IMR-90 (cell line): ENCODE measurements at regions not wholly inside any gene's neighbourhood (a gene's known extent, or its start where the extent isn't known, plus 50 kb on each side); places are given as distances from the start of the nearest gene placed in this dataset.

Experiments used
- ATAC-seq: fragments of 200-7000 bp; cut with Tn5 transposase; 2 replicates; pipeline ENCODE4 v1.9.1; 2020; ENCODE audit warnings: low read depth, mild to moderate bottlenecking, moderate library complexity
- BruUV-seq: library from RNA; stranded (reverse); fragments of 400-500 nt; replicated peaks from 2 replicates; lab custom pipeline; 2021; lab: Mats Ljungman, UMichigan
- CTCF ChIA-PET: fragments of 300-600 bp; formaldehyde crosslinking; extraction: SDS; loops from one replicate; lab custom pipeline; 2021; ENCODE audit warnings: antibody characterized with exemption; lab: Yijun Ruan, JAX
- POLR2A ChIA-PET: fragments of 300-600 bp; sonication (Branson Sonifier 250); formaldehyde crosslinking; loops from one replicate; lab custom pipeline; 2022; ENCODE audit warnings: antibody characterized with exemption; ENCODE audit not compliant: unreplicated experiment; lab: Charles Lee
- DNase-seq: peaks from one replicate; pipeline ENCODE4 v3.0.0; 2013
- H2AFZ ChIP-seq: replicated peaks from 2 replicates; pipeline ENCODE3; 2013; ENCODE audit warnings: low read length, mild to moderate bottlenecking; ENCODE audit not compliant: poor library complexity
- H2AK5ac ChIP-seq: 2 replicates; pipeline ENCODE4 v1.6.1; 2013; ENCODE audit warnings: low read depth, low read length, inconsistent platforms
- H2AK9ac ChIP-seq: replicated peaks from 2 replicates; pipeline ENCODE3; 2013; ENCODE audit warnings: mild to moderate bottlenecking, low read depth, low read length, moderate library complexity; ENCODE audit not compliant: poor library complexity
- H2BK120ac ChIP-seq: 2 replicates; pipeline ENCODE4 v1.6.1; 2013; ENCODE audit warnings: low read depth, low read length, inconsistent platforms
- H2BK15ac ChIP-seq: 3 replicates; pipeline ENCODE4 v1.6.1; 2013; ENCODE audit warnings: low read depth, low read length, inconsistent platforms
- H2BK20ac ChIP-seq: 2 replicates; pipeline ENCODE4 v1.6.1; 2013; ENCODE audit warnings: low read depth, mild to moderate bottlenecking, inconsistent platforms, low read length, moderate library complexity
- H2BK5ac ChIP-seq: 2 replicates; pipeline ENCODE4 v1.6.1; 2013; ENCODE audit warnings: mild to moderate bottlenecking, low read depth, low read length, inconsistent platforms; ENCODE audit not compliant: poor library complexity, severe bottlenecking
- H3K14ac ChIP-seq: replicated peaks from 2 replicates; pipeline ENCODE4 v1.6.1; 2013; ENCODE audit warnings: low read depth, low read length, inconsistent platforms
- H3K18ac ChIP-seq: 2 replicates; pipeline ENCODE4 v1.6.1; 2013; ENCODE audit warnings: low read depth, low read length, control low read depth
- H3K23ac ChIP-seq: 2 replicates; pipeline ENCODE4 v1.6.1; 2013; ENCODE audit warnings: low read depth, low read length, inconsistent platforms
- H3K27ac ChIP-seq: 2 replicates; pipeline ENCODE4 v1.5.1; 2013; ENCODE audit warnings: mild to moderate bottlenecking, control low read depth, low read length; ENCODE audit not compliant: insufficient read depth
- H3K27me3 ChIP-seq: 2 replicates; pipeline ENCODE4 v1.6.1; 2013; ENCODE audit warnings: low read length; ENCODE audit not compliant: control insufficient read depth, insufficient read depth
- H3K36me3 ChIP-seq: 2 replicates; pipeline ENCODE4 v1.6.1; 2013; ENCODE audit warnings: low read length, mixed read lengths; ENCODE audit not compliant: control insufficient read depth, insufficient read depth
- H3K4ac ChIP-seq: 2 replicates; pipeline ENCODE4 v1.6.1; 2013; ENCODE audit warnings: low read depth, low read length, inconsistent platforms
- H3K4me1 ChIP-seq: 2 replicates; pipeline ENCODE4 v1.6.1; 2013; ENCODE audit warnings: low read length, mixed read lengths; ENCODE audit not compliant: control insufficient read depth, insufficient read depth
- H3K4me2 ChIP-seq: 2 replicates; pipeline ENCODE4 v1.6.1; 2013; ENCODE audit warnings: low read depth, mild to moderate bottlenecking, control low read depth, low read length, moderate library complexity
- H3K4me3 ChIP-seq: 2 replicates; pipeline ENCODE4 v1.5.1; 2013; ENCODE audit warnings: low read depth, mild to moderate bottlenecking, control low read depth, low read length, moderate library complexity; ENCODE audit not compliant: insufficient read depth
- H3K56ac ChIP-seq: 2 replicates; pipeline ENCODE4 v1.6.1; 2013; ENCODE audit warnings: low read length, inconsistent platforms; ENCODE audit not compliant: insufficient read depth; ENCODE audit errors: extremely low read depth
- H3K79me1 ChIP-seq, 2 experiments: 2 replicates each; pipeline ENCODE4 v1.6.1; 2013; ENCODE audit warnings: low read length in 2 of 2, inconsistent platforms in 1 of 2, low read depth in 1 of 2
- H3K9ac ChIP-seq: 2 replicates; pipeline ENCODE4 v1.6.1; 2013; ENCODE audit warnings: low read depth, low read length, control low read depth
- H3K9me1 ChIP-seq: 2 replicates; pipeline ENCODE4 v1.6.1; 2013; ENCODE audit warnings: low read length, inconsistent platforms; ENCODE audit not compliant: insufficient read depth
- H3K9me3 ChIP-seq: 2 replicates; pipeline ENCODE4 v1.6.1; 2013; ENCODE audit warnings: low read length; ENCODE audit not compliant: control insufficient read depth, insufficient read depth
- H4K20me1 ChIP-seq: 2 replicates; pipeline ENCODE4 v1.6.1; 2013; ENCODE audit warnings: low read length, inconsistent platforms; ENCODE audit not compliant: insufficient read depth
- H4K5ac ChIP-seq: 2 replicates; pipeline ENCODE4 v1.6.1; 2013; ENCODE audit warnings: mild to moderate bottlenecking, low read depth, low read length, control low read depth
- H4K8ac ChIP-seq, 2 experiments: 2 replicates each; pipeline ENCODE4 v1.6.1; 2013; ENCODE audit warnings: low read depth in 2 of 2, low read length in 2 of 2, control low read depth in 1 of 2, inconsistent platforms in 1 of 2
- H4K91ac ChIP-seq: 2 replicates; pipeline ENCODE4 v1.6.1; 2013; ENCODE audit warnings: low read depth, low read length, inconsistent platforms; ENCODE audit not compliant: insufficient read depth
- BHLHE40 ChIP-seq: fragments of 150-350 bp; IDR thresholded peaks from 2 replicates; pipeline ENCODE4 v1.6.1; 2016; ENCODE audit warnings: mild to moderate bottlenecking, low read depth, low read length
- CEBPB ChIP-seq: IDR thresholded peaks from 2 replicates; pipeline ENCODE4 v1.6.1; 2012; ENCODE audit warnings: low read depth, low read length, improper control_type of control experiment
- CHD1 ChIP-seq: IDR thresholded peaks from 2 replicates; pipeline ENCODE4 v1.6.1; 2012; ENCODE audit warnings: low read depth, low read length, improper control_type of control experiment
- MAZ ChIP-seq: IDR thresholded peaks from 2 replicates; pipeline ENCODE4 v1.6.1; 2012; ENCODE audit warnings: low read depth, mild to moderate bottlenecking, low read length, improper control_type of control experiment, moderate library complexity, borderline replicate concordance
- POLR2A ChIP-seq: IDR thresholded peaks from 2 replicates; pipeline ENCODE4 v1.6.1; 2012; ENCODE audit warnings: mild to moderate bottlenecking, low read depth, low read length
- RCOR1 ChIP-seq: IDR thresholded peaks from 2 replicates; pipeline ENCODE4 v1.6.1; 2012; ENCODE audit warnings: mild to moderate bottlenecking, low read length, improper control_type of control experiment; ENCODE audit not compliant: insufficient replicate concordance
- SMC3 ChIP-seq: fragments of 150-350 bp; IDR thresholded peaks from 2 replicates; pipeline ENCODE4 v1.6.1; 2016; ENCODE audit warnings: low read depth, mild to moderate bottlenecking, antibody characterized with exemption, low read length, moderate library complexity
- WGBS, 2 experiments: methylation state at CpG; one replicate each; pipeline versions ENCODE4 v1.1.5 to v1.1.7; 2013; ENCODE audit warnings: missing lambda C conversion rate in 2 of 2; ENCODE audit not compliant: insufficient read length in 1 of 2; ENCODE audit errors: extremely low coverage in 2 of 2; 5-methylcytosine and 5-hydroxymethylcytosine counted together
- dilution Hi-C: fragments of 300-500 bp; cut with HindIII; formaldehyde crosslinking; loops from one replicate; pipeline ENCODE4 v1.14.3; 2018; ENCODE audit warnings: low sequenced_read_pairs; ENCODE audit not compliant: unreplicated experiment
- in situ Hi-C: fragments of 300-500 bp; cut with MboI; formaldehyde crosslinking; loops from 3 replicates; pipeline ENCODE4 v1.14.3; 2019; ENCODE audit warnings: low sequenced_read_pairs, inconsistent platforms, mixed read lengths
- intact Hi-C: fragments of 100-400 bp; cut with micrococcal nuclease; formaldehyde crosslinking; loops from 2 replicates; pipeline ENCODE4 v1.10.0; 2022
- TF ChIP-seq, protein P1 (sequence below): fragments of 150-350 bp; IDR thresholded peaks from 2 replicates; pipeline ENCODE4 v1.6.1; 2016; ENCODE audit warnings: low read depth, mild to moderate bottlenecking, low read length, moderate library complexity, borderline replicate concordance
- TF ChIP-seq, protein P2 (sequence below): conservative IDR thresholded peaks from 2 replicates; pipeline ENCODE4 v1.5.1; 2012; ENCODE audit warnings: mild to moderate bottlenecking, low read depth, low read length, improper control_type of control experiment

DNA sequence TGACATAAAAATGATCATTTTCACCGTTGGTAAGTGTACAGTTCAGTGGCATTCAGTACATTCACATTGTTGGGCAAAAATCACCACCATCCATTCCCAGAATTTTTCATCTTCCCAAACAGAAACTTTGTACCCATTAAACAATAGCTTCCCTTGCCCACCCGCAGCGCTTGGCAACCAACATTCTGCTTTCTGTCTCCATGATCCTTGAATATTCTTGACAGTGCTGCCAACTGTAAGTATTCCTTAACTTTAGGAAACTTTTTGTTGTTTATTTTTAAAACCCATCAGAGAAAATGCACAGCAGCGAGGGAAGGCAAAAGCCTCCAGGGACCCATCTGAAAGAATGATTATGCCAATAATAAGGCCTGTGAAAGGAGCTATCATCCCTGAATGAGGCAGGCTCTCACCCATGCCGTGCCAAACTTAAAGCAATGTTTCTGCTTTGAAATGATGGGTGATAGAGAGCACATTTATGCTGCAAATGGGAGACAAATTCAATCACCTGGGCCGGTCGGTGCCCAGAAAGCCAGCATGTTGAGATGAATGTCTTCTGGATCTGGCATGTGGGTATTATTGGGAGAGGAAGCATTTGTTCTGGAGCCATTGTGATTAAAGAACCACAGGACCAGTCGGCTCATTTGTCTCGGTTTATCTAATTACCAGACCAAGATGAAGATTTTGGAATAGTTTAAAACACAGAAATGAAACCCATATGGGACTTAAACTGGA, 202.1 kb upstream of the NPVF start:
- H2AK9ac ChIP-seq, result no peak overlapping the region
- no peak overlapping the region for H2BK5ac ChIP-seq
- H3K4ac ChIP-seq, result no peak overlapping the region
- no peak overlapping the region for H3K4me2 ChIP-seq
- no peak overlapping the region for H3K56ac ChIP-seq
- dilution Hi-C loops (no loop called here), intact Hi-C loops (no loop called here), in situ Hi-C loops (no loop called here)
- no peak overlapping the region for H4K5ac ChIP-seq
- H3K9me1 ChIP-seq, result no peaks in the 10 kb centered on the region
- H4K8ac ChIP-seq, result no peak overlapping the region
- ChIA-PET POLR2A (no interaction called here), CTCF (no interaction called here)
- no peak overlapping the region for H2BK20ac ChIP-seq
- H3K9me3 ChIP-seq, result no peaks in the 10 kb centered on the region
- WGBS, 2 experiments, result 20% methylated on average over 1 of the region's 9 CpGs; no CpG with 5 or more reads in 1 of the 2 experiments
- no peak overlapping the region for H3K4me3 ChIP-seq
- no peak overlapping the region for H3K14ac ChIP-seq
- no peak overlapping the region for H4K91ac ChIP-seq
- no peaks in the 10 kb centered on the region for H4K20me1 ChIP-seq
- no peak overlapping the region for H2AK5ac ChIP-seq
- no peak overlapping the region for H3K27ac ChIP-seq
- no peak overlapping the region for H3K9ac ChIP-seq
- no peak overlapping the region for H3K18ac ChIP-seq
- H2AFZ ChIP-seq, result no peak overlapping the region
- H2BK120ac ChIP-seq, result no peak overlapping the region
- DNase-seq (no peak), ATAC-seq (no peak)
- H3K4me1 ChIP-seq, result no peaks in the 10 kb centered on the region
- H3K23ac ChIP-seq, result no peak overlapping the region
- no peaks in the 10 kb centered on the region for H3K27me3 ChIP-seq
- H3K36me3 ChIP-seq, result no peaks in the 10 kb centered on the region
- H3K79me1 ChIP-seq, result no peaks in the 10 kb centered on the region
- H2BK15ac ChIP-seq, result no peak overlapping the region
- TF ChIP-seq POLR2A (no peak), RCOR1 (no peak), CEBPB (no peak), BHLHE40 (no peak), MAZ (no peak), SMC3 (no peak), CHD1 (no peak)
- TF ChIP-seq, protein P1, sequence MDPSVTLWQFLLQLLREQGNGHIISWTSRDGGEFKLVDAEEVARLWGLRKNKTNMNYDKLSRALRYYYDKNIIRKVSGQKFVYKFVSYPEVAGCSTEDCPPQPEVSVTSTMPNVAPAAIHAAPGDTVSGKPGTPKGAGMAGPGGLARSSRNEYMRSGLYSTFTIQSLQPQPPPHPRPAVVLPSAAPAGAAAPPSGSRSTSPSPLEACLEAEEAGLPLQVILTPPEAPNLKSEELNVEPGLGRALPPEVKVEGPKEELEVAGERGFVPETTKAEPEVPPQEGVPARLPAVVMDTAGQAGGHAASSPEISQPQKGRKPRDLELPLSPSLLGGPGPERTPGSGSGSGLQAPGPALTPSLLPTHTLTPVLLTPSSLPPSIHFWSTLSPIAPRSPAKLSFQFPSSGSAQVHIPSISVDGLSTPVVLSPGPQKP, result no peak
- TF ChIP-seq, protein P2, sequence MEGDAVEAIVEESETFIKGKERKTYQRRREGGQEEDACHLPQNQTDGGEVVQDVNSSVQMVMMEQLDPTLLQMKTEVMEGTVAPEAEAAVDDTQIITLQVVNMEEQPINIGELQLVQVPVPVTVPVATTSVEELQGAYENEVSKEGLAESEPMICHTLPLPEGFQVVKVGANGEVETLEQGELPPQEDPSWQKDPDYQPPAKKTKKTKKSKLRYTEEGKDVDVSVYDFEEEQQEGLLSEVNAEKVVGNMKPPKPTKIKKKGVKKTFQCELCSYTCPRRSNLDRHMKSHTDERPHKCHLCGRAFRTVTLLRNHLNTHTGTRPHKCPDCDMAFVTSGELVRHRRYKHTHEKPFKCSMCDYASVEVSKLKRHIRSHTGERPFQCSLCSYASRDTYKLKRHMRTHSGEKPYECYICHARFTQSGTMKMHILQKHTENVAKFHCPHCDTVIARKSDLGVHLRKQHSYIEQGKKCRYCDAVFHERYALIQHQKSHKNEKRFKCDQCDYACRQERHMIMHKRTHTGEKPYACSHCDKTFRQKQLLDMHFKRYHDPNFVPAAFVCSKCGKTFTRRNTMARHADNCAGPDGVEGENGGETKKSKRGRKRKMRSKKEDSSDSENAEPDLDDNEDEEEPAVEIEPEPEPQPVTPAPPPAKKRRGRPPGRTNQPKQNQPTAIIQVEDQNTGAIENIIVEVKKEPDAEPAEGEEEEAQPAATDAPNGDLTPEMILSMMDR, result no peak
- BruUV-seq, result no TSS peak
